HG02610 (cell line): ENCODE measurements at regions not wholly inside any gene's neighbourhood (a gene's known extent, or its start where the extent isn't known, plus 50 kb on each side); places are given as distances from the start of the nearest gene placed in this dataset.
"Not testable (repeated sequence)": the region's sequence is repeated elsewhere in the genome, so short reads cannot be mapped to it uniquely, and the experiment has no call there.

Experiments
- ATAC-seq: cut with Tn5 transposase; IDR thresholded peaks from one replicate; pipeline ENCODE4 v1.9.1; 2021; ENCODE audit warnings: mild to moderate bottlenecking, moderate library complexity; ENCODE audit not compliant: unreplicated experiment

GRCh38 chr2:72078773-72079172 lies 68.9 kb downstream of the CYP26B1 start:
- ATAC-seq = no peak

GRCh38 chr2:72077702-72078169 lies 69.9 kb downstream of the CYP26B1 start:
- ATAC-seq = no peak

- not testable (repeated sequence) for ATAC-seq
Measured at GRCh38 chr2:72073373-72073772, 74.3 kb downstream of the CYP26B1 start.

GRCh38 chr2:72064197-72064596 lies 83.5 kb downstream of the CYP26B1 start:
- ATAC-seq = not testable (repeated sequence)

- no peak for ATAC-seq
Measured at GRCh38 chr2:72062336-72062735, 85.3 kb downstream of the CYP26B1 start.

- ATAC-seq = no peak
Measured at GRCh38 chr2:72057308-72057707, 90.4 kb downstream of the CYP26B1 start.

- no peak for ATAC-seq
Measured at GRCh38 chr2:72051971-72052505, 95.6 kb downstream of the CYP26B1 start.

GRCh38 chr2:72051204-72051603 lies 96.5 kb downstream of the CYP26B1 start:
- ATAC-seq = no peak

- ATAC-seq = no peak
Measured at GRCh38 chr2:72050734-72051133, 96.9 kb downstream of the CYP26B1 start.

GRCh38 chr2:72048881-72049477 lies 98.7 kb downstream of the CYP26B1 start:
- ATAC-seq = no peak

- ATAC-seq = no peak
Measured at GRCh38 chr2:72043985-72044384, 103.7 kb downstream of the CYP26B1 start.

- no peak for ATAC-seq
Measured at GRCh38 chr2:72041638-72042111, 106.0 kb downstream of the CYP26B1 start.

GRCh38 chr2:72040629-72041571 lies 106.8 kb downstream of the CYP26B1 start:
- ATAC-seq = no peak

GRCh38 chr2:72038524-72038923 lies 109.1 kb downstream of the CYP26B1 start:
- no peak for ATAC-seq

- no peak for ATAC-seq
Measured at GRCh38 chr2:72037261-72037666, 110.4 kb downstream of the CYP26B1 start.

GRCh38 chr2:72036595-72036994 lies 111.1 kb downstream of the CYP26B1 start:
- no peak for ATAC-seq

- no peak for ATAC-seq
Measured at GRCh38 chr2:72036173-72036545, 111.5 kb downstream of the CYP26B1 start.

- ATAC-seq = no peak
Measured at GRCh38 chr2:72035518-72036172, 112.0 kb downstream of the CYP26B1 start.

GRCh38 chr2:72034353-72035095 lies 113.1 kb downstream of the CYP26B1 start:
- no peak for ATAC-seq

GRCh38 chr2:72033636-72034035 lies 114.0 kb downstream of the CYP26B1 start:
- ATAC-seq = no peak
